Large intestine (tissue), 3 donors: ENCODE measurements at regions not wholly inside any gene's neighbourhood (a gene's known extent, or its start where the extent isn't known, plus 50 kb on each side); places are given as distances from the start of the nearest gene placed in this dataset.
"Not testable (repeated sequence)": the region's sequence is repeated elsewhere in the genome, so short reads cannot be mapped to it uniquely, and the experiment has no call there.

Source experiments
- DNase-seq, 2 donors: peaks; one replicate each; pipeline versions ENCODE4 v3.0.0 to v3.0.0-alpha.2; 2013
- H3K27ac ChIP-seq: one replicate; pipeline ENCODE4 v1.5.1; 2013; ENCODE audit warnings: low read length
- H3K27me3 ChIP-seq: 2 replicates; pipeline ENCODE4 v1.6.1; 2013; ENCODE audit warnings: low read length; ENCODE audit not compliant: control insufficient read depth, insufficient read depth
- H3K36me3 ChIP-seq: 2 replicates; pipeline ENCODE4 v1.6.1; 2013; ENCODE audit warnings: low read length; ENCODE audit not compliant: control insufficient read depth, insufficient read depth
- H3K4me1 ChIP-seq: one replicate; pipeline ENCODE4 v1.6.1; 2013; ENCODE audit warnings: low read length; ENCODE audit not compliant: control insufficient read depth, insufficient read depth
- H3K4me3 ChIP-seq: one replicate; pipeline ENCODE4 v1.5.1; 2013; ENCODE audit warnings: low read length
- H3K9me3 ChIP-seq: one replicate; pipeline ENCODE4 v1.6.1; 2013; ENCODE audit warnings: mild to moderate bottlenecking, low read depth, low read length, moderate library complexity; ENCODE audit not compliant: control insufficient read depth
- WGBS: methylation state at CpG from one replicate; pipeline ENCODE4 v1.1.5; 2013; ENCODE audit warnings: low lambda C conversion rate; ENCODE audit not compliant: insufficient coverage; 5-methylcytosine and 5-hydroxymethylcytosine counted together

GRCh38 chrX:44071070-44071645 lies 98.0 kb upstream of the NDP start:
- no peak overlapping the region for H3K27ac ChIP-seq
- H3K4me1 ChIP-seq = no peaks in the 10 kb centered on the region
- no peak for DNase-seq
- no peaks in the 10 kb centered on the region for H3K9me3 ChIP-seq
- H3K27me3 ChIP-seq = no peaks in the 10 kb centered on the region
- no peaks in the 10 kb centered on the region for H3K36me3 ChIP-seq
- WGBS = no CpG with 5 or more reads among the region's 3 CpGs
- no peak overlapping the region for H3K4me3 ChIP-seq

GRCh38 chrX:44068043-44068442 lies 94.9 kb upstream of the NDP start:
- no peak overlapping the region for H3K4me3 ChIP-seq
- H3K27ac ChIP-seq = no peak overlapping the region
- WGBS = no CpG with 5 or more reads among the region's 2 CpGs
- no peaks in the 10 kb centered on the region for H3K27me3 ChIP-seq
- no peaks in the 10 kb centered on the region for H3K9me3 ChIP-seq
- DNase-seq = no peak
- no peaks in the 10 kb centered on the region for H3K36me3 ChIP-seq
- H3K4me1 ChIP-seq = peaks cover under 1% of the 10 kb centered on the region

- 100% methylated on average over 3 of the region's 4 CpGs for WGBS
- Histone ChIP-seq H3K9me3 (no peaks in the 10 kb centered on the region), H3K27me3 (no peaks in the 10 kb centered on the region), H3K4me3 (no peak overlapping the region), H3K4me1 (peaks cover 10% of the 10 kb centered on the region), H3K36me3 (no peaks in the 10 kb centered on the region), H3K27ac (no peak overlapping the region)
- no peak for DNase-seq
Measured at GRCh38 chrX:44063606-44064005, 90.4 kb upstream of the NDP start.

GRCh38 chrX:44062840-44063239 lies 89.7 kb upstream of the NDP start:
- H3K27ac ChIP-seq = peak overlapping the region; percentile 74
- no peaks in the 10 kb centered on the region for H3K27me3 ChIP-seq
- DNase-seq = no peak
- no peaks in the 10 kb centered on the region for H3K36me3 ChIP-seq
- H3K4me1 ChIP-seq = peaks cover 10% of the 10 kb centered on the region
- no CpG with 5 or more reads among the region's 3 CpGs for WGBS
- no peak overlapping the region for H3K4me3 ChIP-seq
- H3K9me3 ChIP-seq = no peaks in the 10 kb centered on the region

- H3K36me3 ChIP-seq = no peaks in the 10 kb centered on the region
- H3K4me3 ChIP-seq = no peak overlapping the region
- DNase-seq = peak; percentile 5 to 8
- H3K27ac ChIP-seq = peak overlapping the region; percentile 74
- WGBS = no CpG with 5 or more reads among the region's 4 CpGs
- peaks cover 10% of the 10 kb centered on the region for H3K4me1 ChIP-seq
- H3K27me3 ChIP-seq = no peaks in the 10 kb centered on the region
- no peaks in the 10 kb centered on the region for H3K9me3 ChIP-seq
Measured at GRCh38 chrX:44061968-44062614, 88.9 kb upstream of the NDP start.

- H3K36me3 ChIP-seq = no peaks in the 10 kb centered on the region
- WGBS = no CpG with 5 or more reads among the region's 2 CpGs
- no peak overlapping the region for H3K27ac ChIP-seq
Measured at GRCh38 chrX:44060221-44060620, 87.0 kb upstream of the NDP start.

GRCh38 chrX:44058339-44058738 lies 85.1 kb upstream of the NDP start:
- no peaks in the 10 kb centered on the region for H3K27me3 ChIP-seq
- H3K4me3 ChIP-seq = no peak overlapping the region
- WGBS = no CpG with 5 or more reads among the region's 4 CpGs
- no peaks in the 10 kb centered on the region for H3K36me3 ChIP-seq
- no peak overlapping the region for H3K27ac ChIP-seq
- peaks cover 10% of the 10 kb centered on the region for H3K4me1 ChIP-seq
- no peak for DNase-seq
- H3K9me3 ChIP-seq = no peaks in the 10 kb centered on the region

More at GRCh38 chrX:44060221-44060620, 87.0 kb upstream of the NDP start:
- Histone ChIP-seq H3K27me3 (no peaks in the 10 kb centered on the region), H3K4me1 (peaks cover 10% of the 10 kb centered on the region), H3K4me3 (no peak overlapping the region), H3K9me3 (no peaks in the 10 kb centered on the region)
- DNase-seq = no peak

- H3K27ac ChIP-seq = no peak overlapping the region
Measured at GRCh38 chrX:44055638-44056037, 82.4 kb upstream of the NDP start.

GRCh38 chrX:44054863-44055601 lies 81.8 kb upstream of the NDP start:
- no peak for DNase-seq
- Histone ChIP-seq H3K4me1 (no peaks in the 10 kb centered on the region), H3K27me3 (no peaks in the 10 kb centered on the region), H3K9me3 (no peaks in the 10 kb centered on the region), H3K36me3 (no peaks in the 10 kb centered on the region), H3K27ac (no peak overlapping the region), H3K4me3 (no peak overlapping the region)
- 100% methylated on average over 1 of the region's 4 CpGs for WGBS

More at GRCh38 chrX:44055638-44056037, 82.4 kb upstream of the NDP start:
- WGBS = no CpG with 5 or more reads among the region's 4 CpGs
- DNase-seq = no peak
- no peaks in the 10 kb centered on the region for H3K27me3 ChIP-seq
- H3K4me1 ChIP-seq = no peaks in the 10 kb centered on the region
- no peaks in the 10 kb centered on the region for H3K36me3 ChIP-seq
- H3K9me3 ChIP-seq = no peaks in the 10 kb centered on the region
- no peak overlapping the region for H3K4me3 ChIP-seq

GRCh38 chrX:44045106-44045505 lies 71.9 kb upstream of the NDP start:
- no CpG with 5 or more reads among the region's 1 CpG for WGBS
- H3K27ac ChIP-seq, H3K4me3 ChIP-seq: not testable (repeated sequence)

More at GRCh38 chrX:44045106-44045505, 71.9 kb upstream of the NDP start:
- not testable (repeated sequence) for H3K27me3 ChIP-seq, H3K36me3 ChIP-seq, H3K9me3 ChIP-seq, DNase-seq, H3K4me1 ChIP-seq
